HEK293 (cell line): ENCODE measurements at regions not wholly inside any gene's neighbourhood (a gene's known extent, or its start where the extent isn't known, plus 50 kb on each side); places are given as distances from the start of the nearest gene placed in this dataset.

ENCODE experiments used
- CTCF ChIA-PET: fragments of 350-600 bp; formaldehyde crosslinking; extraction: SDS; loops from one replicate; lab custom pipeline; 2021; ENCODE audit warnings: antibody characterized with exemption; lab: Yijun Ruan, JAX
- POLR2A ChIA-PET: fragments of 300-600 bp; formaldehyde crosslinking; extraction: SDS; loops from one replicate; lab custom pipeline; 2020; ENCODE audit warnings: antibody characterized with exemption, inconsistent platforms; lab: Yijun Ruan, JAX
- H3K27ac ChIP-seq: fragments of 200-500 bp; sonication (Bioruptor generic); 2 replicates; pipeline ENCODE4 v1.5.1; 2014; ENCODE audit warnings: low read depth, low read length, control low read depth, inconsistent platforms; ENCODE audit errors: extremely low read depth
- H3K36me3 ChIP-seq, 2 experiments: fragments of 200-500 bp in 1 of 2; sonication (Bioruptor generic) in 1 of 2; 1 replicate in 1 of 2; 2 replicates in 1 of 2; pipeline ENCODE4 v1.5.1; 2014 to 2017; ENCODE audit warnings: inconsistent platforms in 2 of 2, low read length in 2 of 2; ENCODE audit not compliant: control insufficient read depth in 2 of 2, insufficient read depth in 1 of 2
- H3K4me1 ChIP-seq: fragments of 200-500 bp; sonication (Bioruptor generic); 2 replicates; pipeline ENCODE4 v1.5.1; 2014; ENCODE audit warnings: mild to moderate bottlenecking, low read length, inconsistent platforms; ENCODE audit not compliant: control insufficient read depth, insufficient read depth
- H3K4me3 ChIP-seq: 2 replicates; pipeline ENCODE4 v1.5.1; 2011; ENCODE audit warnings: low read depth, mild to moderate bottlenecking, control low read depth, low read length, moderate library complexity
- H3K9me3 ChIP-seq: fragments of 200-500 bp; sonication (Bioruptor generic); 2 replicates; pipeline ENCODE4 v1.5.1; 2014; ENCODE audit warnings: low read depth, low read length, inconsistent platforms; ENCODE audit not compliant: control insufficient read depth, insufficient read depth
- HIC1 ChIP-seq: fragments of 450-650 bp; formaldehyde crosslinking; IDR thresholded peaks from 2 replicates; pipeline ENCODE4 v1.5.1; 2016; ENCODE audit warnings: missing biosample characterization, missing genetic modification characterization
- INSM2 ChIP-seq: fragments of 450-650 bp; formaldehyde crosslinking; IDR thresholded peaks from 2 replicates; pipeline ENCODE4 v1.5.1; 2016; ENCODE audit warnings: missing biosample characterization, missing genetic modification characterization
- SP7 ChIP-seq: fragments of 450-650 bp; formaldehyde crosslinking; IDR thresholded peaks from 2 replicates; pipeline ENCODE4 v1.5.1; 2016; ENCODE audit warnings: missing biosample characterization, missing genetic modification characterization
- ZBTB49 ChIP-seq: fragments of 450-650 bp; formaldehyde crosslinking; IDR thresholded peaks from 2 replicates; pipeline ENCODE4 v1.5.1; 2016; ENCODE audit warnings: missing biosample characterization, missing genetic modification characterization, low read depth
- ZFP41 ChIP-seq: fragments of 450-650 bp; formaldehyde crosslinking; IDR thresholded peaks from 2 replicates; pipeline ENCODE4 v1.5.1; 2016; ENCODE audit warnings: missing biosample characterization, missing genetic modification characterization, borderline replicate concordance
- ZNF10 ChIP-seq: fragments of 450-650 bp; formaldehyde crosslinking; IDR thresholded peaks from 2 replicates; pipeline ENCODE4 v1.5.1; 2017; ENCODE audit warnings: missing biosample characterization, missing genetic modification characterization
- ZNF202 ChIP-seq: fragments of 450-650 bp; formaldehyde crosslinking; IDR thresholded peaks from 2 replicates; pipeline ENCODE4 v1.5.1; 2016; ENCODE audit warnings: missing biosample characterization, missing genetic modification characterization, borderline replicate concordance
- ZNF26 ChIP-seq: fragments of 450-650 bp; formaldehyde crosslinking; IDR thresholded peaks from 2 replicates; pipeline ENCODE4 v1.5.1; 2016; ENCODE audit warnings: missing biosample characterization, missing genetic modification characterization
- ZNF292 ChIP-seq: fragments of 450-650 bp; formaldehyde crosslinking; IDR thresholded peaks from 2 replicates; pipeline ENCODE4 v1.5.1; 2016; ENCODE audit warnings: low read depth, missing biosample characterization, missing genetic modification characterization, borderline replicate concordance
- ZNF366 ChIP-seq: fragments of 450-650 bp; formaldehyde crosslinking; conservative IDR thresholded peaks from 2 replicates; pipeline ENCODE4 v1.5.1; 2016; ENCODE audit warnings: missing biosample characterization, missing genetic modification characterization
- ZNF501 ChIP-seq: fragments of 450-650 bp; formaldehyde crosslinking; IDR thresholded peaks from 2 replicates; pipeline ENCODE4 v1.5.1; 2016; ENCODE audit warnings: missing biosample characterization, missing genetic modification characterization
- ZNF518A ChIP-seq: fragments of 450-650 bp; formaldehyde crosslinking; conservative IDR thresholded peaks from 2 replicates; pipeline ENCODE4 v1.5.1; 2016; ENCODE audit warnings: low read depth, missing biosample characterization, missing genetic modification characterization
- ZNF555 ChIP-seq: fragments of 450-650 bp; formaldehyde crosslinking; conservative IDR thresholded peaks from 2 replicates; pipeline ENCODE4 v1.5.1; 2017; ENCODE audit warnings: missing biosample characterization, mild to moderate bottlenecking, missing genetic modification characterization, inconsistent platforms
- ZNF654 ChIP-seq: fragments of 450-650 bp; formaldehyde crosslinking; IDR thresholded peaks from 2 replicates; pipeline ENCODE4 v1.5.1; 2016; ENCODE audit warnings: low read depth, missing biosample characterization, missing genetic modification characterization
- ZNF785 ChIP-seq: fragments of 450-650 bp; formaldehyde crosslinking; IDR thresholded peaks from 2 replicates; pipeline ENCODE4 v1.5.1; 2016; ENCODE audit warnings: missing biosample characterization, missing genetic modification characterization
- ZXDB ChIP-seq: fragments of 450-650 bp; formaldehyde crosslinking; IDR thresholded peaks from 2 replicates; pipeline ENCODE4 v1.5.1; 2016; ENCODE audit warnings: missing biosample characterization, missing genetic modification characterization
- TF ChIP-seq, protein P1 (sequence below): fragments of 450-650 bp; formaldehyde crosslinking; IDR thresholded peaks from 2 replicates; pipeline ENCODE4 v1.5.1; 2016; ENCODE audit warnings: missing biosample characterization, missing genetic modification characterization

GRCh38 chr20:11745145-11745544, 172.5 kb upstream of the BTBD3 start:
- CTCF ChIA-PET: interaction anchor here (0.7 kb wide), 1 partner anchor 761 kb away, joined by 3 read pairs; no protein-coding TSS in a partner anchor
- Histone ChIP-seq H3K4me3 (no peak overlapping the region), H3K4me1 (no peaks in the 10 kb centered on the region), H3K36me3 (no peaks in the 10 kb centered on the region), H3K27ac (no peak overlapping the region), H3K9me3 (no peaks in the 10 kb centered on the region)
- POLR2A ChIA-PET: no interaction called here
- no peak for TF ChIP-seq ZNF518A (tag by site-specific recombination)
- TF ChIP-seq ZNF501 (tag by site-specific recombination): no peak
- no peak for TF ChIP-seq ZNF10 (tag by site-specific recombination)
- no peak for TF ChIP-seq ZFP41 (tag by site-specific recombination)
- TF ChIP-seq, protein P1, sequence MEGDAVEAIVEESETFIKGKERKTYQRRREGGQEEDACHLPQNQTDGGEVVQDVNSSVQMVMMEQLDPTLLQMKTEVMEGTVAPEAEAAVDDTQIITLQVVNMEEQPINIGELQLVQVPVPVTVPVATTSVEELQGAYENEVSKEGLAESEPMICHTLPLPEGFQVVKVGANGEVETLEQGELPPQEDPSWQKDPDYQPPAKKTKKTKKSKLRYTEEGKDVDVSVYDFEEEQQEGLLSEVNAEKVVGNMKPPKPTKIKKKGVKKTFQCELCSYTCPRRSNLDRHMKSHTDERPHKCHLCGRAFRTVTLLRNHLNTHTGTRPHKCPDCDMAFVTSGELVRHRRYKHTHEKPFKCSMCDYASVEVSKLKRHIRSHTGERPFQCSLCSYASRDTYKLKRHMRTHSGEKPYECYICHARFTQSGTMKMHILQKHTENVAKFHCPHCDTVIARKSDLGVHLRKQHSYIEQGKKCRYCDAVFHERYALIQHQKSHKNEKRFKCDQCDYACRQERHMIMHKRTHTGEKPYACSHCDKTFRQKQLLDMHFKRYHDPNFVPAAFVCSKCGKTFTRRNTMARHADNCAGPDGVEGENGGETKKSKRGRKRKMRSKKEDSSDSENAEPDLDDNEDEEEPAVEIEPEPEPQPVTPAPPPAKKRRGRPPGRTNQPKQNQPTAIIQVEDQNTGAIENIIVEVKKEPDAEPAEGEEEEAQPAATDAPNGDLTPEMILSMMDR (tag by site-specific recombination): no peak
- no peak for TF ChIP-seq ZNF785
- TF ChIP-seq ZNF654: no peak
- no peak for TF ChIP-seq ZXDB (tag by site-specific recombination)
- no peak for TF ChIP-seq HIC1 (tag by site-specific recombination)
- TF ChIP-seq INSM2 (tag by site-specific recombination): no peak
- TF ChIP-seq ZNF202 (tag by site-specific recombination): no peak
- TF ChIP-seq SP7 (tag by site-specific recombination): no peak
- no peak for TF ChIP-seq ZNF366 (tag by site-specific recombination)

- Histone ChIP-seq H3K36me3 (no peaks in the 10 kb centered on the region), H3K4me3 (no peak overlapping the region)
- CTCF ChIA-PET: no interaction called here
Observed at GRCh38 chr20:11748436-11748835, 169.3 kb upstream of the BTBD3 start.

More at GRCh38 chr20:11748436-11748835, 169.3 kb upstream of the BTBD3 start:
- H3K9me3 ChIP-seq: no peaks in the 10 kb centered on the region
- POLR2A ChIA-PET: no interaction called here
- H3K27ac ChIP-seq: no peak overlapping the region
- TF ChIP-seq ZNF26 (tag by site-specific recombination) (no peak), SP7 (tag by site-specific recombination) (no peak), ZNF555 (tag by site-specific recombination) (no peak), ZBTB49 (tag by site-specific recombination) (no peak), ZNF292 (tag by site-specific recombination) (no peak)
- H3K4me1 ChIP-seq: no peaks in the 10 kb centered on the region
